Activated B cell treated with CpG ODN at 0.5 μM for 24 hours (primary cell): ENCODE measurements at regions not wholly inside any gene's neighbourhood (a gene's known extent, or its start where the extent isn't known, plus 50 kb on each side); places are given as distances from the start of the nearest gene placed in this dataset.

Experiments used
- ATAC-seq: fragments of 200-7000 bp; cut with Tn5 transposase; one replicate; pipeline ENCODE4 v1.10.0; 2021; ENCODE audit warnings: low read depth, mild to moderate bottlenecking, moderate library complexity
- CTCF ChIA-PET: fragments of 350-600 bp; sonication (Branson Sonifier 250); formaldehyde crosslinking; loops from one replicate; lab custom pipeline; 2021; ENCODE audit warnings: antibody characterized with exemption; lab: Charles Lee
- POLR2A ChIA-PET: fragments of 350-600 bp; sonication (Branson Sonifier 250); formaldehyde crosslinking; loops from one replicate; lab custom pipeline; 2021; ENCODE audit warnings: antibody characterized with exemption; lab: Charles Lee
- DNase-seq: peaks from one replicate; pipeline ENCODE4 v3.0.0; 2022
- H3K27ac Mint-ChIP-seq: one replicate; pipeline ENCODE4 v1.8.0; 2020; ENCODE audit warnings: mixed read lengths
- H3K27me3 Mint-ChIP-seq: one replicate; pipeline ENCODE4 v1.8.0; 2021; ENCODE audit warnings: mixed read lengths
- H3K36me3 Mint-ChIP-seq: one replicate; pipeline ENCODE4 v1.8.0; 2021; ENCODE audit warnings: low read depth, mixed read lengths
- H3K4me1 Mint-ChIP-seq: one replicate; pipeline ENCODE4 v1.8.0; 2021; ENCODE audit warnings: mixed read lengths
- H3K4me3 Mint-ChIP-seq: one replicate; pipeline ENCODE4 v1.8.0; 2020; ENCODE audit warnings: mild to moderate bottlenecking, mixed read lengths
- H3K9me3 Mint-ChIP-seq: one replicate; pipeline ENCODE4 v1.8.0; 2020; ENCODE audit warnings: mixed read lengths
- CTCF ChIP-seq: fragments of 200-600 bp; IDR thresholded peaks from one replicate; pipeline ENCODE4 v1.8.0; 2022; ENCODE audit warnings: antibody characterized with exemption, mild to moderate bottlenecking
- intact Hi-C: fragments of 100-400 bp; cut with micrococcal nuclease; formaldehyde crosslinking; loops from one replicate; pipeline ENCODE4 v1.15.1; 2024

GRCh38 chr2:23312996-23313606, 71.9 kb upstream of the KLHL29 start:
- ChIA-PET CTCF (no interaction called here), POLR2A (no interaction called here)
- H3K36me3 Mint-ChIP-seq = no peaks in the 10 kb centered on the region
- H3K9me3 Mint-ChIP-seq = no peaks in the 10 kb centered on the region
- ATAC-seq = no peak
- peaks cover 5% of the 10 kb centered on the region for H3K27me3 Mint-ChIP-seq
- intact Hi-C loops = no loop called here
- no peak overlapping the region for H3K27ac Mint-ChIP-seq
- no peak overlapping the region for H3K4me3 Mint-ChIP-seq
- DNase-seq = no peak
- TF ChIP-seq CTCF = no peak
- no peaks in the 10 kb centered on the region for H3K4me1 Mint-ChIP-seq

GRCh38 chr2:23314687-23315086, 70.3 kb upstream of the KLHL29 start:
- H3K4me3 Mint-ChIP-seq = no peak overlapping the region
- CTCF ChIA-PET = no interaction called here
- intact Hi-C loops = no loop called here
- TF ChIP-seq CTCF = no peak
- H3K27me3 Mint-ChIP-seq = peaks cover 5% of the 10 kb centered on the region
- POLR2A ChIA-PET = no interaction called here
- DNase-seq (no peak), ATAC-seq (no peak)
- no peaks in the 10 kb centered on the region for H3K9me3 Mint-ChIP-seq
- H3K27ac Mint-ChIP-seq = no peak overlapping the region
- no peaks in the 10 kb centered on the region for H3K4me1 Mint-ChIP-seq
- H3K36me3 Mint-ChIP-seq = no peaks in the 10 kb centered on the region

- CTCF ChIA-PET = no interaction called here
- H3K27me3 Mint-ChIP-seq = peaks cover 22% of the 10 kb centered on the region
These were observed 64.9 kb upstream of the KLHL29 start for GRCh38 chr2:23320058-23320457.

GRCh38 chr2:23321751-23322150, 63.2 kb upstream of the KLHL29 start:
- no peak overlapping the region for H3K27ac Mint-ChIP-seq
- no peaks in the 10 kb centered on the region for H3K9me3 Mint-ChIP-seq
- TF ChIP-seq CTCF = no peak
- no peaks in the 10 kb centered on the region for H3K4me1 Mint-ChIP-seq
- H3K4me3 Mint-ChIP-seq = no peak overlapping the region
- H3K27me3 Mint-ChIP-seq = peaks cover 18% of the 10 kb centered on the region
- DNase-seq (no peak), ATAC-seq (no peak)
- no peaks in the 10 kb centered on the region for H3K36me3 Mint-ChIP-seq
- intact Hi-C loops = no loop called here
- CTCF ChIA-PET = no interaction called here
- POLR2A ChIA-PET = no interaction called here

More at GRCh38 chr2:23320058-23320457, 64.9 kb upstream of the KLHL29 start:
- no peak for DNase-seq
- H3K4me3 Mint-ChIP-seq = no peak overlapping the region
- no peak overlapping the region for H3K27ac Mint-ChIP-seq
- intact Hi-C loops = no loop called here
- H3K36me3 Mint-ChIP-seq = no peaks in the 10 kb centered on the region
- ATAC-seq = no peak
- H3K4me1 Mint-ChIP-seq = no peaks in the 10 kb centered on the region
- POLR2A ChIA-PET = no interaction called here
- H3K9me3 Mint-ChIP-seq = no peaks in the 10 kb centered on the region
- no peak for TF ChIP-seq CTCF

- CTCF ChIA-PET = no interaction called here
- DNase-seq (no peak), ATAC-seq (no peak)
- Mint-ChIP-seq H3K9me3 (no peaks in the 10 kb centered on the region), H3K36me3 (no peaks in the 10 kb centered on the region), H3K4me3 (no peak overlapping the region), H3K4me1 (no peaks in the 10 kb centered on the region), H3K27ac (no peak overlapping the region), H3K27me3 (peaks cover 18% of the 10 kb centered on the region)
- TF ChIP-seq CTCF = no peak
- POLR2A ChIA-PET = no interaction called here
- intact Hi-C loops = no loop called here
These were observed 62.3 kb upstream of the KLHL29 start for GRCh38 chr2:23322567-23323197.
